Ramos (cell line): ENCODE measurements at regions not wholly inside any gene's neighbourhood (a gene's known extent, or its start where the extent isn't known, plus 50 kb on each side); places are given as distances from the start of the nearest gene placed in this dataset.
"Not testable (repeated sequence)": the region's sequence is repeated elsewhere in the genome, so short reads cannot be mapped to it uniquely, and the experiment has no call there.

Experiments used
- in situ Hi-C: fragments of 300-500 bp; cut with MboI; formaldehyde crosslinking; loops from one replicate; pipeline ENCODE4 v1.14.3; 2022; ENCODE audit warnings: low sequenced_read_pairs; ENCODE audit not compliant: unreplicated experiment

GRCh38 chr14:49044981-49045380 is 541.2 kb downstream of the RPS29 start:
- in situ Hi-C loops, result no loop called here

GRCh38 chr14:49036984-49037516 is 549.1 kb downstream of the RPS29 start:
- in situ Hi-C loops, result no loop called here

DNA sequence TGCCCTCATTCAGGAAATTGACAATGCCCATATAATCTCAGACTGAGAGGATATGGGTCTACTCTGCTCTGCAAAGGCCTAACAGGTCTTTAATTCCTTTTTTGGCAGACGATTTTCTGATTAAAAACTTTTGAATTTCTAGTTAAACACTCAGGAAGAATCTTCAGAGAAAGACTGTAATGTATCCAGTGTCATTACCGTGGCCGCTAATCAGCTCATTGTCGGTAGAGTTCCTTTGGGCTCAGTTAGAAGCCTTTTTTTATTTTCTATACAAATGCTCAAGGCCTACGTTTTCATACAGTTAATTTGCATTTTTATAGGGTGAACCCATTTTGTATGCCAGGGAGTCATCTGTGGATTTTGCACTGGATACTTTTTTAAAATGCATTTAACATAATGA is 549.9 kb downstream of the RPS29 start:
- in situ Hi-C loops, result no loop called here

DNA sequence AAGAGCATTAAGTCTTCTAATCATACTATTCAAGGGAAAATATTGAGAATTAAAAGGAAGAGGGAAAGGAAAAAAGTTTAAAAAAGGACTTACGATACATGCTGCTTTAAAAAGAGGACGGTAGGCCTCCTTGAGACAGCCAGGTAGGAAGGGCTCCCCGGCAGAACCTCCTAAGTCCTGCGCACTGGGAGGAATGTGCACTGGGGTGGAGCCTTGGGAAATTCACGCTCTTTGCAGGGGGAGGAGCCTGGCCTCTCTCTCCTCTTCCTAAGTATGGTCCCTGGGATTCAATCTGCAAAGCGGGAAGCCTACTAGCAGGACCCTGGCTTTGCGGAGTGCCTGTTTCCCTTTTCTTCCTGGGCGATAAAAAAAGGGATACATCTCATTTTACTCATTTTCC is 553.0 kb downstream of the RPS29 start:
- in situ Hi-C loops, result no loop called here

DNA sequence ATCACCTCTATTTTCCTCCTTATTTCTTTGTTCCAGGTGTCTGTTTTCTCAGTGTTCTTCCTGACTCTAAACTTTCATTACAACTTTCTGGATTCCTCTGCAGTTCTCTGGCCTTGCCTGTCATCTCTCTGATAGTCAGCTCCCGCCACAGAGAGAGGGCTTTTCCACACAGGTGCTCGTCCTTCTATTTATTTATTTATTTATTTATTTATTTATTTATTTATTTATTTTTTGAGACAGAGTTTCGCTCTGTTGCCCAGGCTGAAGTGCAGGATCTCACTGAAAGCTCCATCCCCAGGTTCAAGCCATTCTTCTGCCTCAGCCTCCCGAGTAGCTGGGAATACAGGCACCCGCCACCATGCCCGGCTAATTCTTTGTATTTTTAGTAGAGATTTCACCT is 554.5 kb downstream of the RPS29 start:
- in situ Hi-C loops, result not testable (repeated sequence)

- in situ Hi-C loops, result no loop called here
Measured at GRCh38 chr14:49019467-49020115, 566.6 kb downstream of the RPS29 start.

- in situ Hi-C loops, result no loop called here
Measured at GRCh38 chr14:49017447-49017846, 568.7 kb downstream of the RPS29 start.

DNA sequence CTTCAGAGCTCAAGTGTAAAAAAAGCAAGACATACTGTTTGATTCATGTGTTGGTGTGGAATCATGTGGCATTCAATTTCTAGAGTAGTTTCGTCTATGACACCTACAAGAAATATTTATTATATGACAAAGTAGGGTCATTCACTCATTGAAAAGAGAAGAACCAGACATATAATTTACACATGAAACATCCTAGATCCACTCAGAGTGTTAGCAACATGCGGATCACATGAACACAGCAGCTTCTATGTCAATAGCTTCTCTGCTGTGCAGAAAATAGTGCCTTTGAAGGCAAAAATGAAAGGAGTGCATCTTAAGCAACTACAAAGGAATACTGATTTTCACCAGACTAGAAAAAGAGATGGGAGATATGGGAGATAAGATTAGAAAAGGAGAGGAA is 569.8 kb downstream of the RPS29 start:
- in situ Hi-C loops, result no loop called here

- in situ Hi-C loops, result no loop called here
Measured at GRCh38 chr14:49014476-49014875, 571.7 kb downstream of the RPS29 start.

GRCh38 chr14:49008363-49008762 is 577.8 kb downstream of the RPS29 start:
- in situ Hi-C loops, result no loop called here

DNA sequence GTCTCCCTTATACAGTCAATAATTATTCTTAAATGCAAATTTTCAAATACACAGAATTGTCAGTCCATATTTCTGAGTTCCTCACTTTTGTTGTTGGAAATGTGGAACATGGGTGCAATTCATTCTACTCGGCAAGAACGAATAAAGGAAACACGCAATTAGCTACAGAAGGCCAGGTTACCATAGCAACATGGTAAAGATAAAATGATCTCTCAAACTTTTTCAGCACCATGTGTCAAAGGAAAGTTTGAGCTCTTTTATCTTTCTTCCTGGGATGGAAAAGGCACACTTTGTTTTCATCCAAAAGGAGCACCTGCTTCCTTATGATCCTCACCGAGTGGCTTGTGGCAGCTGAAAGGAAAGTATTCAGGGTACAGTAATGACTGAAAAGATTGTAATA is 595.0 kb downstream of the RPS29 start:
- in situ Hi-C loops, result no loop called here

GRCh38 chr14:48983351-48983888 is 602.8 kb downstream of the RPS29 start:
- in situ Hi-C loops, result no loop called here

- in situ Hi-C loops, result no loop called here
Measured at GRCh38 chr14:48974994-48975393, 611.2 kb downstream of the RPS29 start.

DNA sequence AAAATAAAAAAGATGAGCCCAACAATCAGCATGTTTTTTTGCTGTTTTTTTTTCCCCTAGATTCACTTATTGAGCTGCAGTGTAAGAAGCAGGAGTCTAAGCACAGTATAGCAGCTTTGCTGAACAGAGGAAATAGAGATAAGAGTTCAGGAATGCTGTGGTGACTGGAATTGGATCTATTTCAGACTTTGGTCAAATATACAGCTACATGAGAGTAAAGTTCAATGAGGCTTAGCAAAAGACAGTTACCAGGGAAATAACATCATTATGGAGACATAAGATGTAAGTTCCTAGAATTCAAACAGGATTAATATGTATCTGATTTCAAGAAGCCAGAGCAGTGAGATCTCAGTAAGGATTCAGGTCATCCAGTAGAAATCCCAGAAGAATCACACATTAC is 613.0 kb downstream of the RPS29 start:
- in situ Hi-C loops, result no loop called here

GRCh38 chr14:48970943-48971342 is 615.2 kb downstream of the RPS29 start:
- in situ Hi-C loops, result no loop called here

DNA sequence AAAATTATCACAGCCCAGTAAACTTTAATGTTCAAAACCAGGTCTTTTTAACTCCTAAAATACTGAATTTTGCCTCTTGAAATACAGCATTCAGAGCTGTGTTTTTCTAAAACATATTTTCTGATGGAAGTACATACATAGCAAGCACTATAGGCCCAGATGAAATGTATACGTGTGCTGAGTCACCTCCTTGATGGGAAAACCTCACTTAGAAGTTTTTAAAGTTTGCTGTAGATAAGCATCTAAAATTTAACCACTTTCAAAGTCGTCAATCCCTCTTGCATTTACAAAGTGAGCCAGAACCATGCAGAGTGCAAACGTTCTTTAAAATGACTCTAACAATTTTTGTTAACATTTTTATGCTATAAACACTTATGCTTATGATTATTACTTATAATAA is 618.8 kb downstream of the RPS29 start:
- in situ Hi-C loops, result no loop called here

DNA sequence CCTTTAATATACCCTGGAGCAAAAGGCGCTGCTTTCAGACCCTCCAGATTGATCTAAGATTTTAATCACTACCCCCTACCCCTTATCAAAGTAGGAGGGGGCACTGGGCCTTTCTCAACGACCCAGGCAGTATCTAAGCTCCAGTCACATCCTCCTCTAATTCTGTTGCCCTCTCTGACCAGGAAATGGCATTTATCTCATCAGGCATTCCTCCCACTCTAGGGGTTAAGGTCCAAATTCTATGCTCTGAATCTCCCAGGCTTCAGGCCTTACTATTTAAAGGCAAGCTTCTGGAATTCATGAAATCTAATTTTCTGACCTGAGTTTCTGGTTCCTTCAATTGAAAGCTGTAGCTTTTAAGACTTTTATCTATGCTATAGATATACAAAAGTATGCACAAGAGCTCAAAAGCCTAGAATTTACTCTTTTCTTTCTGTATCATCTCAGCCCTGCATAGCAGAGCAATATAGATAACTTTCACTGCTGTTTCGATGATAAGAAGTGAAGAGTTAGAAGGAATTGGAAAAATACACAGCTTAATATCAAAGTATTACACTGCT is 622.9 kb downstream of the RPS29 start:
- in situ Hi-C loops, result no loop called here

- in situ Hi-C loops, result no loop called here
Measured at GRCh38 chr14:48957486-48957885, 628.7 kb downstream of the RPS29 start.

- in situ Hi-C loops, result no loop called here
Measured at GRCh38 chr14:48955857-48956256, 630.3 kb downstream of the RPS29 start.

GRCh38 chr14:48954446-48954845 is 631.7 kb downstream of the RPS29 start:
- in situ Hi-C loops, result no loop called here

DNA sequence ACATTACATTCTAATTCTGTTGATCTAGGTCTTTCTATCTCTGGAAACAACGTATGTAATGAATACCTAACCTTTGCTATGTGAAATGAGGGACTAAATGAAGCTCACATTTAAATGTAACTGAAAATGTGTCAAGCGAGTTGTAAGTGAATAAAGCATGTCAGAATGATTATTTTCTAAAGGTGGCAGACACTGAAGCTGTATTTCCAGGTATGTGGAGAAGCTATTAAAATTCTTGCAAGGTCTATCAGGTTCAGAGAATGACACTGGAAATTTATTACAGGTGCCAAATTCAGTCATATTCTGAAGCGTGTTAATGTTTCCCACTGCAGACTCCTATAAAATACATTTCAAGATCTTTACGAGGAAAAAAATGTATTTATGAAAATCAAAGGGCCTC is 641.4 kb downstream of the RPS29 start:
- in situ Hi-C loops, result no loop called here

GRCh38 chr14:48943913-48944312 is 642.3 kb downstream of the RPS29 start:
- in situ Hi-C loops, result no loop called here
